HCT116 (cell line): ENCODE measurements at regions not wholly inside any gene's neighbourhood (a gene's known extent, or its start where the extent isn't known, plus 50 kb on each side); places are given as distances from the start of the nearest gene placed in this dataset.
"Not testable (repeated sequence)": the region's sequence is repeated elsewhere in the genome, so short reads cannot be mapped to it uniquely, and the experiment has no call there.

ENCODE experiments used
- ATAC-seq: fragments of 200-7000 bp; cut with Tn5 transposase; 2 replicates; pipeline ENCODE4 v1.9.1; 2020; ENCODE audit warnings: mild to moderate bottlenecking, moderate library complexity
- BruUV-seq: library from RNA; stranded (reverse); fragments of 400-500 nt; replicated peaks from 2 replicates; lab custom pipeline; 2021; lab: Mats Ljungman, UMichigan
- CTCF ChIA-PET: fragments of 300-600 bp; sonication (Branson Sonifier 250); formaldehyde crosslinking; loops from one replicate; lab custom pipeline; 2021; ENCODE audit warnings: antibody characterized with exemption; lab: Charles Lee
- POLR2A ChIA-PET: fragments of 300-600, 350-600 bp; sonication (Branson Sonifier 250); formaldehyde crosslinking; loops from one replicate; lab custom pipeline; 2021; ENCODE audit warnings: antibody characterized with exemption; lab: Charles Lee
- RAD21 ChIA-PET, 2 experiments: fragments of 300-600 bp; sonication (Branson Sonifier 250); formaldehyde crosslinking; loops; one replicate each; lab custom pipeline; 2023; ENCODE audit warnings: low total read pairs in 2 of 2; ENCODE audit not compliant: uncharacterized antibody in 2 of 2, unreplicated experiment in 2 of 2, low non-redundant PET in 1 of 2; lab: Charles Lee
- DNase-seq: peaks from one replicate; pipeline ENCODE4 v3.0.0-alpha.2; 2010; ENCODE audit warnings: low read depth, low spot score
- H2AFZ ChIP-seq: fragments of 200-600 bp; shearing (Covaris generic), sonication (generic); 2 replicates; pipeline ENCODE4 v1.6.1; 2017; ENCODE audit warnings: low read depth, mixed run types, mixed read lengths, antibody characterized with exemption, low read length; ENCODE audit not compliant: poor library complexity, severe bottlenecking
- H3K27ac ChIP-seq: 2 replicates; pipeline ENCODE4 v1.5.1; 2012; ENCODE audit warnings: low read depth, low read length
- H3K27me3 ChIP-seq: fragments of 200-600 bp; sonication (generic); 2 replicates; pipeline ENCODE4 v1.6.1; 2016; ENCODE audit warnings: mixed run types, low read length, mixed read lengths; ENCODE audit not compliant: insufficient read depth
- H3K36me3 ChIP-seq, 2 experiments: fragments of 200-500 bp in 1 of 2; fragments of 200-600 bp in 1 of 2; sonication (Bioruptor generic) in 1 of 2; sonication (generic) in 1 of 2; 2 replicates each; pipeline versions ENCODE4 v1.5.1 to v1.6.1; 2014 to 2016; ENCODE audit warnings: low read length in 2 of 2, inconsistent platforms in 1 of 2, mixed read lengths in 1 of 2, mixed run types in 1 of 2; ENCODE audit not compliant: insufficient read depth in 2 of 2, control insufficient read depth in 1 of 2
- H3K4me1 ChIP-seq, 2 experiments: fragments of 200-600 bp in 1 of 2; sonication (generic) in 1 of 2; 2 replicates each; pipeline versions ENCODE4 v1.5.1 to v1.6.1; 2012 to 2017; ENCODE audit warnings: low read length in 2 of 2, inconsistent platforms in 1 of 2, mild to moderate bottlenecking in 1 of 2, mixed read lengths in 1 of 2, mixed run types in 1 of 2, moderate library complexity in 1 of 2; ENCODE audit not compliant: insufficient read depth in 2 of 2, control insufficient read depth in 1 of 2
- H3K4me2 ChIP-seq: fragments of 200-600 bp; sonication (generic); 2 replicates; pipeline ENCODE4 v1.6.1; 2017; ENCODE audit warnings: mixed run types, low read length, mixed read lengths
- H3K4me3 ChIP-seq, 2 experiments: fragments of 200-600 bp in 1 of 2; sonication (generic) in 1 of 2; replicated peaks in 1 of 2; 2 replicates each; pipeline ENCODE4 v1.5.1; 2011 to 2016; ENCODE audit warnings: low read length in 2 of 2, control low read depth in 1 of 2, low read depth in 1 of 2, mild to moderate bottlenecking in 1 of 2, mixed read lengths in 1 of 2, mixed run types in 1 of 2
- H3K79me2 ChIP-seq: fragments of 200-600 bp; sonication (generic); 2 replicates; pipeline ENCODE4 v1.6.1; 2017; ENCODE audit warnings: mild to moderate bottlenecking, mixed run types, low read length, moderate library complexity, mixed read lengths; ENCODE audit not compliant: insufficient read depth
- H3K9ac ChIP-seq: fragments of 200-600 bp; sonication (generic); 2 replicates; pipeline ENCODE4 v1.6.1; 2016; ENCODE audit warnings: low read length, mixed read lengths
- H3K9me2 ChIP-seq: fragments of 200-600 bp; sonication (generic), shearing (Covaris generic); 2 replicates; pipeline ENCODE4 v1.6.1; 2017; ENCODE audit warnings: mixed run types, mild to moderate bottlenecking, moderate library complexity; ENCODE audit not compliant: insufficient read depth
- H3K9me3 ChIP-seq, 2 experiments: fragments of 200-500 bp in 1 of 2; fragments of 200-600 bp in 1 of 2; sonication (Bioruptor generic) in 1 of 2; sonication (generic) in 1 of 2; 2 replicates each; pipeline ENCODE4 v1.6.1; 2014 to 2017; ENCODE audit warnings: low read length in 2 of 2, mixed read lengths in 2 of 2, inconsistent platforms in 1 of 2, low read depth in 1 of 2, mild to moderate bottlenecking in 1 of 2, mixed run types in 1 of 2, moderate library complexity in 1 of 2; ENCODE audit not compliant: control insufficient read depth in 1 of 2, insufficient read depth in 1 of 2
- H4K20me1 ChIP-seq: fragments of 200-600 bp; sonication (generic), shearing (Covaris generic); 2 replicates; pipeline ENCODE4 v1.6.1; 2017; ENCODE audit warnings: mixed run types, mild to moderate bottlenecking, moderate library complexity; ENCODE audit not compliant: insufficient read depth
- intact Hi-C: fragments of 100-400 bp; cut with micrococcal nuclease; formaldehyde crosslinking; loops from 2 replicates; pipeline ENCODE4 v1.10.0; 2022

DNA sequence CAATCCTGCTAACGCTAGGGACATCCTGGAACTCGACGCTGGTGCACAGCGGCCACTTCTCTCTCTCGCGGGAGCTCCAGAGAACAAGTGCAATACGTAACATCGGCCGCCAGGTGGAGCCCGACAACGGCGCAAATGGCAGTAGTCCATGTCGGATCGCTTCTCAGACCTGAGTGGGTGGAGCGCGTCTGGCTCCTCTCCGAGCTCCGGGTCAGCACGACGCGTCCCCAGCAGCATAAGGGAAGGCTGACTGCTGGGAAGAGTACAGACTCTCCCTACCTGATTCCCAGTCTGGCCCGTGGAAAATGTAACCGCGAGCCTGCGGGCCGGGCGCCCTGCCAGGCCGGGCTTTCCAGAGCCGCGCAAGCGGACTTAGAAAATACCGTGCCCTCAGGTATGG, 1725.8 kb downstream of the SPATA31A7 start:
- CTCF ChIA-PET, RAD21 ChIA-PET, BruUV-seq, H3K9me3 ChIP-seq, H3K27ac ChIP-seq, H3K9me2 ChIP-seq, H3K9ac ChIP-seq, H4K20me1 ChIP-seq, H3K36me3 ChIP-seq, H3K79me2 ChIP-seq, H2AFZ ChIP-seq, H3K4me1 ChIP-seq, H3K4me2 ChIP-seq, H3K27me3 ChIP-seq, H3K4me3 ChIP-seq, DNase-seq, POLR2A ChIA-PET, intact Hi-C loops: not testable (repeated sequence)
- ATAC-seq = peak; percentile 100

DNA sequence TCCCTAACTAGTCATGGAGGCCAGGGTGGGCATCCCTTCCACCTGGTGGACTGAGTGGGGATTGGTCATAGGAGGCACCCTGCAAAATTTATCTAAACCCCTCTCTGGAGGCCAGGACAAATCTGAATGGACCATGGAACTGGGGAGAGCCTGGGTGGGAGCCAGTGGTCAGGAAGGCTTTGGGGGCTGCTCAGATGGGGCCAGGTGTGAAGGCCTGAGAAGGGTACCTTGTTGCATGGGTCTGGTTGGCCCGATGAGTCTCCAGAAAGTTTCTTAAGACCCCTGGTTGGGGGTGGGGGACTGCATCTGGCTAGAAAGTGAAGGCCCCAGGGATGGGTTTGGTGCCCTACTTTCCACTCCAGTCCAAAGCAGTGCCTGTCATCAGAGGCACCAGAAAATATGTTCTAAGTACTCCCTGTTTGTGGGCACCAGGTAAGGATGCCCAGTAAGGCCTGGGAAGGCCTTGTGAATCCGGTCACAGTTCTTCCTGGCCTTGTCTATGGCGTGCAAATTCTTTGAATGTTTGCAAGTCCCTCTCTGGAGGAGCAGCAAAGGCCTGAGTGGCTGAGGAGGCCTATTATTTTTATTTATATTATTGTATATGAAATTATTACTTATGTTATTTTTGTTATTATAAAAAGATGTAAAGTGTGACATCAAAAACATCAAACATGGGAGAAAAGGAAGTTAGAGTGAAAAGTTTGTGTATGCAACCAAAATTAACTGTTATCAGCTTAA, 1729.0 kb downstream of the SPATA31A7 start:
- POLR2A ChIA-PET, BruUV-seq, intact Hi-C loops: not testable (repeated sequence)

DNA sequence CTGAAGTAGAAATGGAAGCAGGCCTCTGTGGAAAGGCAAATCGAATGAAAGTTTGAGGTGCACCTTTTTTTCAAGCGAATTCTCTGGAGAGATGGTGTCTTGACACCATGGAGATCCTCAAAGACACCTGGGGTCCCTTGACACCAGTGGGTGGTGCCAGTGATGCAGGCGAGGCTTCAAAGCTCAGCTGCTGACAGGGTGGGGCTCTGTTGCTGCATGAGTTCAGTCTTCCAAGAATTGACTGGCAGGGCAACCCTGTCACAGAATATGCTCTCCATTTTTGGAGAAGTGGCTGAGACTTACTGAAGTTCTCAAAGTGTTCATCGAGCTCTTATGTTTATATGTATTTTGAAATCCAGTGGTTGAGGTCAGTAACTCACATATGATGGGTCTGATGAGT, 1741.6 kb downstream of the SPATA31A7 start:
- H3K36me3 ChIP-seq, BruUV-seq, H3K27me3 ChIP-seq, ATAC-seq, H3K9ac ChIP-seq, POLR2A ChIA-PET, H3K9me2 ChIP-seq, H3K9me3 ChIP-seq, H3K4me2 ChIP-seq, H2AFZ ChIP-seq, H3K27ac ChIP-seq, H3K4me3 ChIP-seq, H3K4me1 ChIP-seq, intact Hi-C loops, DNase-seq, CTCF ChIA-PET, H3K79me2 ChIP-seq, H4K20me1 ChIP-seq, RAD21 ChIA-PET: not testable (repeated sequence)

More for the DNA sequence above, 1729.0 kb downstream of the SPATA31A7 start:
- ATAC-seq, H3K9me3 ChIP-seq, H3K4me1 ChIP-seq, RAD21 ChIA-PET, H3K36me3 ChIP-seq, H4K20me1 ChIP-seq, DNase-seq, H3K4me3 ChIP-seq, CTCF ChIA-PET, H3K4me2 ChIP-seq, H3K9ac ChIP-seq, H3K27ac ChIP-seq, H3K79me2 ChIP-seq, H3K27me3 ChIP-seq, H3K9me2 ChIP-seq, H2AFZ ChIP-seq: not testable (repeated sequence)

DNA sequence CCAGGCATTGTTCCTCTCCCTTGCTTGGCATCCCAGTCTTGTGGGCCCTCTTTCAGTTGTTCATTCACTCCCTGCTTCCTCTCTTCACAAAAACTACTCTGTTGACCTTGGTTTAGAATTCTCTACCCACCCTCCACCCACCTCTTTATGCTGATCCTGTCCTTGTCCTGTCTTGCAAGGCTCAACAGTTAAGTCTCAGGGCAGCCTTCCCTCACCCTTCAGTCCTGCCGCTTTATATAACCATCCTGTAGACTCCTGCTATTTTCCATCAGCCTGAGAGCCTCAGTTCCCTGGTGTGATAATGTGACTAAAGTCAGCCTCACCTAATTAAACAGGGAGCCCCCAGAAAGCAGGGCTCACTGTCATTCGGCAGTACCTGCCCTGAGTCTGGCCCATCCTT, 1763.0 kb downstream of the SPATA31A7 start:
- H3K9me3 ChIP-seq, DNase-seq, intact Hi-C loops, H3K79me2 ChIP-seq, H3K27ac ChIP-seq, H3K4me3 ChIP-seq, POLR2A ChIA-PET, RAD21 ChIA-PET, BruUV-seq, H3K36me3 ChIP-seq, CTCF ChIA-PET, ATAC-seq, H3K27me3 ChIP-seq, H4K20me1 ChIP-seq, H2AFZ ChIP-seq, H3K9ac ChIP-seq, H3K4me1 ChIP-seq, H3K4me2 ChIP-seq, H3K9me2 ChIP-seq: not testable (repeated sequence)
